NOMO-1 (cell line): ENCODE measurements at regions not wholly inside any gene's neighbourhood (a gene's known extent, or its start where the extent isn't known, plus 50 kb on each side); places are given as distances from the start of the nearest gene placed in this dataset.
"Not testable (repeated sequence)": the region's sequence is repeated elsewhere in the genome, so short reads cannot be mapped to it uniquely, and the experiment has no call there.

Source experiments
- DNase-seq, 2 experiments: peaks; one replicate each; lab custom pipeline; 2025; ENCODE audit not compliant: unreplicated experiment in 2 of 2; lab: John Stamatoyannopoulos, UW

GRCh38 chr1:79198832-79199231 is 192.3 kb upstream of the ADGRL4 start:
- DNase-seq: no peak

DNA sequence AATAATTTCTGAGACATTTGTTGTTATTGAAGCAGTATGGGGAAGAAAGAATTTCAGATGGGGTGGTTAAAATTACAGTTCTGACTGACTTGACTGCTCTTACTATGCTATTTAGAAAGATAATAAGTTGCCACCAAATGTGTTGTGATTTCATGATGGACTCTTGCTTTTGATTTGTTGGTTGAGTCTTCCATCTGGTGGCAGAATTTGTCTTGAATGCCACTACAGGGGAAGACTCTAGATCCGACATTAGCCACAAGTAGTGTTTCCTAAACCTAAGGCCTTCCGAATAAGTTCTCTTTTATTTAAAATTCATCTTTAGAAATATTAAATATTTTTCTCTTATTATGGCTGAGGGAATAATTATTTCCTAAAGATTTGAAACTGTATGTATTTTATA is 190.9 kb upstream of the ADGRL4 start:
- DNase-seq: no peak

GRCh38 chr1:79196211-79196610 is 189.7 kb upstream of the ADGRL4 start:
- no peak for DNase-seq

DNA sequence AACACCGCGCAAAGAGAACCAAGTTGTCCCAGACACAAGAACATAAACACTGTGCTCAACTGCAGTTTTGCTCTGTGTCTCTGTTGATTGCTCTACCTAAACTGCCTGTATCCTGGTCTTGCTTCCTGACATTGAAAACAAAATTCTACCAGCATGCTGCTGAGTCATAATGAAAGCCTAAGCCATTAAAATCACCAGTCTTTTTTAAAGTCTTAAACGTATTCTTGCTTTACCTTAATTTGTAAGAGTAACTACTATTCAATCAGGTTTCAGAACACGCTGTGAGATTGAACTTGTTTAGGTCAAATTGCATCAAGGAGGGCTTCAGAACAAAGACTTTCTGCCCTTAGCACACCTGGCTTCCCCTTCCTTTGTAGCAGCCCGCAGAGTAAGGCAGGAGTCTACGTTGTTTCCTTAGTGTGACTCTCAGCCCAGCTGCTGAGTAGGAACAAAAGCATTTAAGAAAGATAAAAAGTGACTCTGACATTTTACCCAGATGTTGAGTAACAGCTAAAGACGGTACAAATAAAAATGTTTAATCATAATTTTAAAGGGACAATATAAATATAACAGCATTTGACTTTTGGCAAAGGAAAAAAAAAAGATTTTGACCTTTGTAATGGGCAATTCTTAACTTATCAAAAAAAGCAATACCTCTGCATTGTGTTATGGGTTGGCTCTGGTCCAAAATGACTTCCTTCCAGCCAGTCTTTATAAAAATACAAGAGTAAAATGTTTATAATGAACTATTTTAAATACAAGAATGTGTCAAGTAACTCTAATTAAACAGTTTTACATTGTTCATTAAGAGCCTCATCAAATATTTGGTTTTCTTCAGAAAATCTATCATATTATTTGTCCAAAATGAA is 186.9 kb upstream of the ADGRL4 start:
- no peak for DNase-seq

DNA sequence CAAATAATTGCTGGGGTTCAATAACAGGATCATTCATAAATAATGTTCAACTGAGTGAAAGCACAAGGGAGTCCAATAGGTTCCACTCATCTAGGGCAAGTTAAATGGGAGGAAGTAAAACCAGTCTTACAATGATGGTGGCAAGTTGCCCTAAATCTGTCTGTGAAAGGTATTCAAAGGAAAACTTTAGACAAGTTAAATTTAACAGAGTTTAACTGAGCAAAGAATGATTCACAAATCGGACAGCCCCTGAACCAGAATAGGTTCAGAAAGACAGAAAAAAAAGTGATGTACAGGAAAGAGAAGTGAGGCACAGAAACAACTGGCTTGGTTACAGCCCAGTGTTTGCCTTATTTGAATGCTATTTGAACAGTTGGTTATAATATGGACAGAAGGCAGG is 183.5 kb upstream of the ADGRL4 start:
- DNase-seq: no peak

GRCh38 chr1:79188337-79188736 is 181.8 kb upstream of the ADGRL4 start:
- DNase-seq: no peak

- DNase-seq: no peak
Observed at GRCh38 chr1:79186260-79186659, 179.7 kb upstream of the ADGRL4 start.

DNA sequence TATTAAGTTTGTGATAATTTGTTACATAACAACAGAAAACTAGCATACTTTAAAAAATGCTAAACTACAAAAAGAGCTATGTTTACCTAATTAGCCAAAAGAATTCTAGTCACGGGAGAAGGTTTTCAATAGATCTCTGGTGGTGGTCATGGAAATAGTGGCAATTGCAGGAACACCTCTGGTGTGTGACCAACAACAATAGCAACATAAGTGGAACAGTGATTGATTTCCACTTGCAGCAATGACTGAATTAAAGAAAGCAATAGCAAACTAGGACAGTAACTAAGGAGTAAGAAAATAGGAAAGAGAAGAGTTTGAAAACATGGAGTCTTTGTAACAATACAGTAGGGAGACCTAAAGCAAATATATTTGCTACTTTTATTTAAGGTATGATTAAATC is 171.3 kb upstream of the ADGRL4 start:
- DNase-seq: no peak

DNA sequence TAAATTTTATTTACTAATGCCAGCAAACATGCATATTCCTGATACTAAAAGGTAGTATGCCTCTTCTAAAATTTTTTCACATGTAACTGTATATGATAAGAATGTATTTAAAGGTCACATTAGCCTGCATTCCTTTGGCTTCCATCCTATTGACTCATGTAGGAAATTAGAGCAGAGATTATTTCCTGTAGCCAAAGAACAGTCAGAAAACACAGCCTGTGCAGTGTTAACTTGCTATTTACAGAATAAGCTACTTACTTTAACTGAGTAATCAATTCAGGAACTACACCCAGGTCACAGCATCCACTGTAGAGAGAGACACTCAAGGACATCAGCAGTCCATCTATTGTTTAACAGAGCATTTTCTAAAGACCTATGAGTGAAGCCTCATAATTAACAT is 154.5 kb upstream of the ADGRL4 start:
- DNase-seq: no peak

DNA sequence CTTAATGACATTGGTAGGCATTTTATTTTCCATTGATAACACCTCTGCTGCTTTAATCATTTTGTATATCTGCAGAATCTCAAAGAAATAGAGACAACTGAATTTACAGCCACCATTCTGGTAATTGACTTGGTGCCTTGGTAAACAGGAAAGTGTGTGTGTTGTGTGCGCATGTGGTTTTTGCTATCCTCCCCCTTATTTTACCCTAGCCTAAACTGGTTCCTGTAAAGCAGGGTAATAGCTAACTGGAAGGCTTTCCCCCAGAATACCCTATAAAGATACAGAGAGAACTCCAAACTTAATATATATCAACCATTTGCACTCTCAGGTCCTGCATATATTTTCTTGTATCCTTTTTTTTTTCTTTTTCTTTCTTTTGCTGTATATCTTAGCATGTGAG is 149.5 kb upstream of the ADGRL4 start:
- DNase-seq: no peak

GRCh38 chr1:79151006-79151796 is 144.7 kb upstream of the ADGRL4 start:
- no peak for DNase-seq

DNA sequence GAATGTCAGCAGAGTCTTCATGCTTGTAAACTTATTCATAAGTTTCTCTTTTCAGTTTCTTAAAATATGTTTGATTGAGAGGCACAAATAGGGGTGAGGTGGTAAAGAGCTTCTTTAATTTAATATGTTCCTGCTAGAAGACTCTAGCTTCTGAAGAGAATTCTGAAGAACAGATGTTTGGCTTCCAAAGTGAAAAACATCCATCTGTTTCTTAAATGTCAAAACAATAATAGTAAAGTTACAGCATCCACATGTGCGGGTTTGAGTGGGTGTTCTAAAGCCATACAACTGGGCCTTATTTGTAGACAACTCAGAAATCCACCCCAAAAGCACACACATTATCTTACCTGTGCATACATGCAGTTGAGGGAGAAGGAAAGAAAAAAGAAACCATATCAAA is 144.0 kb upstream of the ADGRL4 start:
- no peak for DNase-seq

- DNase-seq: not testable (repeated sequence)
Observed at GRCh38 chr1:79138227-79138626, 131.7 kb upstream of the ADGRL4 start.

- DNase-seq: no peak
Observed at GRCh38 chr1:79133774-79134364, 127.3 kb upstream of the ADGRL4 start.

GRCh38 chr1:79131626-79132025 is 125.1 kb upstream of the ADGRL4 start:
- no peak for DNase-seq

DNA sequence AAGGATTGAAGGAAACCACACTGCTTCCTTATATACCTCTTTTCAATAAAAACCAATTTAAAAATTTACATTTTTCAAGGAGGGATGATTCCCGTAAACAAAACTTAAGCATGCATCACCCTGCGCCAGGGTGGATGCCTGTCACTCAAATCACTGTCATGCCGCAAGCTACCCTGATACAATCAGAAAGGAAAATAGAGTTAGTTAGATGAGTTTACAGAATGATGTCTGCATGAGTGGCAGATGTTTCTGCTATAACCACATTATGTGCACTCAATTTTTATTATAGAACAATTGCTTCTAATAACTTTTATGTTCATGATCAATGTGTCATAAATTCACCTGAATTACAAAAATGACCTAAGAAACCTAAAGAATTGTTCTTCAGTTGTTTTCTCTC is 123.4 kb upstream of the ADGRL4 start:
- no peak for DNase-seq

DNA sequence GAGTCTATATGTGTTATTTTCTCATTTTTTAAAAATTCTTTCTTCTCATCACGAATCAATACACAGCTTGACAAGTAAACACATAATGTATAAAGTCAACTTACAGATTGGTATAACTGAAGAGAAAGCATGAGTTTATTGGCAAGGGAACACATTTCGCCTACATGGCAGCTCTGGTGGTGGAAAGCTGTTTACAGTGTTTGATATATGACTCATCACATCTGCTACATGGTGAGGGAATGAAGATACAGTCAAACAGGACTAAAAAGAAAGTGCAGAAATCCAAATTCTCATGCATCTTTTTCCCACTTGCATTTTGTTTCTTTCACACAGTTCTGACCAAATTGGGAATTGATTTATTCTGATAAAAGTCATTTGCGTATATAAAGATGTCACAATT is 122.2 kb upstream of the ADGRL4 start:
- no peak for DNase-seq

- DNase-seq: no peak
Observed at GRCh38 chr1:79124756-79125155, 118.2 kb upstream of the ADGRL4 start.

- DNase-seq: no peak
Observed at GRCh38 chr1:79122521-79122920, 116.0 kb upstream of the ADGRL4 start.

GRCh38 chr1:79117376-79117775 is 110.8 kb upstream of the ADGRL4 start:
- no peak for DNase-seq

GRCh38 chr1:79113836-79114235 is 107.3 kb upstream of the ADGRL4 start:
- DNase-seq: no peak

DNA sequence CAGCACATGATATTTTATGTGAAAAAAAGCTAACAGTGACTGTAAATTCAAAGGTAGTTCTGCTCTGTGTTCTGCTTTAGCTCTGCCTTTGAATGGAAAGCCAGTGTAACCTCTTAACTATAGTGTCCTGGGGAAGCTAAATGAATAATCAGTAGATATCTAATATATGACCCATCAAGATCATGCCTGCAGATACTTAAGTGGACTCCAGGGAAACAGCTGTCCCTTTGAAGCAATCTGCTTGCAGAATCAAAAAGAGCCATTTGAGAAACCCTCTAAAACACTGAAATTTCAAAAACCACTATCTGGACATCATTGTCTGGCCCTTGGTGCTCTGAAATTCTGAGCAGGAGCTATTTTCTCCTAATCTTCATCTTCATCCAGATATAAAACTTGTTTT is 104.2 kb upstream of the ADGRL4 start:
- no peak for DNase-seq
